Activated B cell treated with CpG ODN at 0.5 μM for 24 hours (primary cell): ENCODE measurements at regions not wholly inside any gene's neighbourhood (a gene's known extent, or its start where the extent isn't known, plus 50 kb on each side); places are given as distances from the start of the nearest gene placed in this dataset.

Experiments
- ATAC-seq: fragments of 200-7000 bp; cut with Tn5 transposase; one replicate; pipeline ENCODE4 v1.10.0; 2021; ENCODE audit warnings: low read depth, mild to moderate bottlenecking, moderate library complexity
- CTCF ChIA-PET: fragments of 350-600 bp; sonication (Branson Sonifier 250); formaldehyde crosslinking; loops from one replicate; lab custom pipeline; 2021; ENCODE audit warnings: antibody characterized with exemption; lab: Charles Lee
- POLR2A ChIA-PET: fragments of 350-600 bp; sonication (Branson Sonifier 250); formaldehyde crosslinking; loops from one replicate; lab custom pipeline; 2021; ENCODE audit warnings: antibody characterized with exemption; lab: Charles Lee
- DNase-seq: peaks from one replicate; pipeline ENCODE4 v3.0.0; 2022
- H3K27ac Mint-ChIP-seq: one replicate; pipeline ENCODE4 v1.8.0; 2020; ENCODE audit warnings: mixed read lengths
- H3K27me3 Mint-ChIP-seq: one replicate; pipeline ENCODE4 v1.8.0; 2021; ENCODE audit warnings: mixed read lengths
- H3K36me3 Mint-ChIP-seq: one replicate; pipeline ENCODE4 v1.8.0; 2021; ENCODE audit warnings: low read depth, mixed read lengths
- H3K4me1 Mint-ChIP-seq: one replicate; pipeline ENCODE4 v1.8.0; 2021; ENCODE audit warnings: mixed read lengths
- H3K4me3 Mint-ChIP-seq: one replicate; pipeline ENCODE4 v1.8.0; 2020; ENCODE audit warnings: mild to moderate bottlenecking, mixed read lengths
- H3K9me3 Mint-ChIP-seq: one replicate; pipeline ENCODE4 v1.8.0; 2020; ENCODE audit warnings: mixed read lengths
- intact Hi-C: fragments of 100-400 bp; cut with micrococcal nuclease; formaldehyde crosslinking; loops from one replicate; pipeline ENCODE4 v1.15.1; 2024
- TF ChIP-seq, protein P1 (sequence below): fragments of 200-600 bp; IDR thresholded peaks from one replicate; pipeline ENCODE4 v1.8.0; 2022; ENCODE audit warnings: antibody characterized with exemption, mild to moderate bottlenecking

DNA sequence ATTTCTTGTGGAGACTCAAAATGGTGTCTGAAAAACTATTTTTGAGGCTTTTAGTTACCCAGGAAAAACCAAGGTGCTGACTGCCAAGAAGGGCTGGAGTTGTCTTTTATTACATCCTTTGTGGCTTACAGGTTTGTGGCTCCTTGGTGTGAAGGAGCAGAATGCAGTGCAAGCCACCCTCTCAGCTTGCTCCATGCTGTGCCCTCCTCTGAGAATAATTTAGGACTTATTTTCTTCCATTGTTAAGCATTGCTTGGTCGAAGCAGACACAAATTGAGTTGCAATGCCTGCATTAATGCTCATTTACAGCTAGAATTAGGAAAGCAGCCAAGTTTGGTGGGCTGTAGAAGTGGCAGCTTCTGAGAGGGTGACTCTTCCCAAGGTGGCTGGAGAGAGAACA is 272.2 kb downstream of the KIF4B start:
- ATAC-seq (no peak), DNase-seq (no peak)
- TF ChIP-seq, protein P1, sequence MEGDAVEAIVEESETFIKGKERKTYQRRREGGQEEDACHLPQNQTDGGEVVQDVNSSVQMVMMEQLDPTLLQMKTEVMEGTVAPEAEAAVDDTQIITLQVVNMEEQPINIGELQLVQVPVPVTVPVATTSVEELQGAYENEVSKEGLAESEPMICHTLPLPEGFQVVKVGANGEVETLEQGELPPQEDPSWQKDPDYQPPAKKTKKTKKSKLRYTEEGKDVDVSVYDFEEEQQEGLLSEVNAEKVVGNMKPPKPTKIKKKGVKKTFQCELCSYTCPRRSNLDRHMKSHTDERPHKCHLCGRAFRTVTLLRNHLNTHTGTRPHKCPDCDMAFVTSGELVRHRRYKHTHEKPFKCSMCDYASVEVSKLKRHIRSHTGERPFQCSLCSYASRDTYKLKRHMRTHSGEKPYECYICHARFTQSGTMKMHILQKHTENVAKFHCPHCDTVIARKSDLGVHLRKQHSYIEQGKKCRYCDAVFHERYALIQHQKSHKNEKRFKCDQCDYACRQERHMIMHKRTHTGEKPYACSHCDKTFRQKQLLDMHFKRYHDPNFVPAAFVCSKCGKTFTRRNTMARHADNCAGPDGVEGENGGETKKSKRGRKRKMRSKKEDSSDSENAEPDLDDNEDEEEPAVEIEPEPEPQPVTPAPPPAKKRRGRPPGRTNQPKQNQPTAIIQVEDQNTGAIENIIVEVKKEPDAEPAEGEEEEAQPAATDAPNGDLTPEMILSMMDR: no peak
- Mint-ChIP-seq H3K27ac (no peak overlapping the region), H3K27me3 (peaks cover 8% of the 10 kb centered on the region), H3K36me3 (no peaks in the 10 kb centered on the region), H3K9me3 (no peaks in the 10 kb centered on the region), H3K4me1 (no peaks in the 10 kb centered on the region), H3K4me3 (no peak overlapping the region)
- ChIA-PET CTCF (no interaction called here), POLR2A (no interaction called here)
- intact Hi-C loops: no loop called here

GRCh38 chr5:155290937-155291336 is 277.4 kb downstream of the KIF4B start:
- Mint-ChIP-seq H3K27me3 (no peaks in the 10 kb centered on the region), H3K36me3 (no peaks in the 10 kb centered on the region), H3K4me3 (no peak overlapping the region), H3K9me3 (no peaks in the 10 kb centered on the region), H3K4me1 (no peaks in the 10 kb centered on the region), H3K27ac (no peak overlapping the region)
- no peak for DNase-seq
- TF ChIP-seq, protein P1: no peak
- POLR2A ChIA-PET: no interaction called here
- CTCF ChIA-PET: no interaction called here
- intact Hi-C loops: no loop called here
- no peak for ATAC-seq

DNA sequence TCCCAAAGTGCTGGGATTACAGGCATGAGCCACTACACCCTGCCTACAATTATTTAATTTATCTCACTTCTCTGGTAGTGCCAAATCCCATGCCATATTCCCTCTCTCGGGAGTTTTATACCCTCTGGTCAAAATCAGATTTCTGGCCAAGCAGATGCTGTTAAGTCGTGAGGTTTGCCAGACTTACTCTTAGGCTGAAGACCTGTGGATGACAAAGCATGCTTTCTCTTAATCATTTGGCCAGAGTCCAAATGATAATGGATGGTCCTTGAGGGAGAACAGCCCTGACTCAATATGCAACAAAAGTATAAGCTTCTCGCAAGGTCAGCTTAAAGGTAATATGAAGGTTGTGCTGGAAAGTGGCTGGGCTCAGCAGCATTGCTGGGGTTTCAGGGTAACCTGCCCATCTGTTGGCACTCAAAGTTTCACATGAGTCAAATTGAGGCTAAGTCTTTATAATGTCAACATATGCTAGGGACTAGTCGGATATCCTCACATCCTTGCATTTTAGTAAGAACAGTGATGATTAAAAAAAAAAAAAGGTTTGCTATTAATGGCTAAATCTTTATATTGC is 280.1 kb downstream of the KIF4B start:
- ChIA-PET CTCF (no interaction called here), POLR2A (no interaction called here)
- intact Hi-C loops: no loop called here
- TF ChIP-seq, protein P1: no peak
- ATAC-seq (no peak), DNase-seq (no peak)
- Mint-ChIP-seq H3K4me3 (no peak overlapping the region), H3K4me1 (no peaks in the 10 kb centered on the region), H3K27ac (no peak overlapping the region), H3K36me3 (no peaks in the 10 kb centered on the region), H3K9me3 (peaks cover 3% of the 10 kb centered on the region), H3K27me3 (no peaks in the 10 kb centered on the region)

GRCh38 chr5:155295111-155295510 is 281.6 kb downstream of the KIF4B start:
- TF ChIP-seq, protein P1: no peak
- Mint-ChIP-seq H3K27me3 (no peaks in the 10 kb centered on the region), H3K27ac (no peak overlapping the region), H3K4me3 (no peak overlapping the region), H3K4me1 (no peaks in the 10 kb centered on the region), H3K36me3 (no peaks in the 10 kb centered on the region), H3K9me3 (peaks cover 3% of the 10 kb centered on the region)
- POLR2A ChIA-PET: no interaction called here
- DNase-seq (no peak), ATAC-seq (no peak)
- intact Hi-C loops: no loop called here
- CTCF ChIA-PET: no interaction called here

- Mint-ChIP-seq H3K27me3 (no peaks in the 10 kb centered on the region), H3K27ac (no peak overlapping the region), H3K9me3 (peaks cover 3% of the 10 kb centered on the region), H3K36me3 (no peaks in the 10 kb centered on the region), H3K4me3 (no peak overlapping the region), H3K4me1 (no peaks in the 10 kb centered on the region)
- ATAC-seq (no peak), DNase-seq (no peak)
- TF ChIP-seq, protein P1: no peak
- ChIA-PET CTCF (no interaction called here), POLR2A (no interaction called here)
- intact Hi-C loops: no loop called here
These were observed 285.9 kb downstream of the KIF4B start for GRCh38 chr5:155299386-155300005.
